ENCODE measurements at regions not wholly inside any gene's neighbourhood (a gene's known extent, or its start where the extent isn't known, plus 50 kb on each side); places are given as distances from the start of the nearest gene placed in this dataset.

DNA sequence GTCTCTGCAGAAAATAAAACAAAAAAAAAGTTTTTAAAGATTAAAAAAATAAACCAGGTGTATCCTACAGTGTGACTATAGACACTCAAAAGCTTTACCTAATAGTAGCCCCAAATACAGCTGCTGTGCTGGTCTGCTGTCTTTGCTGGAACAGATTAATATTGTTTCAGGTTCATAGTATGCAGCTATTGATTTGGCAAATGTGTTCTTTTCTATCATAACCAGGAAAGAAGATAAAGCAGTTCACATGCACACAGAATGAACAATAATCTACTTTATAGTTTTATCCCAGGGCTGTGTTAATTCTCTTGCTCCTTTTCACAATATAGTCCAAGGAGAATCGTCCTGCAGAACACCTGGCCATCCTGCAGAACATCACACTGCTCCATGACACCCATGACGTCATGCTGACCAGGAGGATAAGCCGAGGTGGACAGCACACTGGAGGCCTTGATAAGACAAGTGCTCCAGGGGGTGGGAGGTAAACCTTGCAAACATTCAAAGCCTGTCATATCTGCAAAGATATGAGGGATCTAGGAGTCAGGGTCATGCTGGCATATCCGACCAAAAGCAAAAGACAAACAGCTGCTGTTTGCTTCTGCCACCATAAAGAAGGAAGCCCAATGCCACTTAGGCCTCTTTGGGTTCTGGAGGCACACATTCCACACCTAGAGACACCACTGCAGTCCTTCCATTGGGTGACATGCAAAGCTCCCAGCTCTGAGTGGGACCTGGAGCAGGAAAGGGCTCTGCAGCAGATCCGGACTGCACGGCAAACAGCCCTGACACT is 86.1 kb upstream of the SLC2A1 start:
- in situ Hi-C loops (cut with HindIII; ENCODE audit: low sequenced_read_pairs) = no loop called here

DNA sequence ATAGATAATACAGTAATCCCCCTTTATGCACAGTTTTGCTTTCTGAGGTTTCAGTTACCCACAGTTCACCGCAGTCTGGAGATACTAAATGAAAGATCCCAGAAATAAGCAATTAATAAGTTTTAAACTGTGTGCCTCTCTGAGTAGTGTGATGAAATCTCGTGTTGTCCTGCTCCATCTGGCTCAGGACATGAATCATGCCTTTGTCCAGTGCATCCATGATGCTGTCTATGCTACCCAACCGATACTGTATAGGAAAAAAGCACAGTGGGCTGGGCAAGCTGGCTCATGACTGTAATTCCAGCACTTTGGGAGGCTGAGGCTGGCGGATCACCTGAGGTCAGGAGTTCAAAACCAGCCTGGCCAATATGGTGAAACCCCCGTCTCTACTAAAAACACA is 85.0 kb upstream of the SLC2A1 start:
- in situ Hi-C loops (cut with HindIII; ENCODE audit: low sequenced_read_pairs) = no loop called here

DNA sequence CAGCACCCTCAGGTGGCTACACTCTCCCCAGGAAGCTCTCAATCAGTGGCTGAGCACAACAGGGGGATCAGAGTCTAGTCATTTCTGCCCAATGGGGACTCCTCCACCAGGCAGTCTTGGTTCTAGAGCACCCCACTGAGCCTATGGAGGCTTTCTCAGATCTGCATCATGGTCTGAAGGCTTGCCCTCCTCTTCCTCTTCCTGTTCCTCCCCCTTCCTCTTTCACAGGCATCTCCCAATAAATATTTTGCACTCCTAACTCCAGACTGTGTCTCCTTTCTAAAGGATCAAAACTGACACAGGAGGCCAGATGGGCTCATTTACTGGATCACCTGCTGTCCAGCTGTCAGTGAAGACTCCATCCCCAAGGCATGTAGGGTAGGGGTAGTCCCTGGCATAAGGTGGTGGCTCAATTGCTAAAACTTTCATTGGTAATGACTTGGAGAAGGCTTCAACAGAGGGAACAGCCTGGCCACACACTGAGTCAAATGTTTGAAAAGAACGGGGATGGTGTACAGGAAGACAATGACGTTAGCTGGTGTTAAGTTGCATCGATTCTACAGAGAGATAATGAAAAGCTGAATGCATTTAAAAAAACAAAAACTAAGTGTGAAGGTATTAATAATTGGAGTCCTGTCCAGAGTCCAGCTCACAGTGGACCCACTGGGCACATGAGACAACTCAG is 84.2 kb upstream of the SLC2A1 start:
- in situ Hi-C loops (cut with HindIII; ENCODE audit: low sequenced_read_pairs) = no loop called here

DNA sequence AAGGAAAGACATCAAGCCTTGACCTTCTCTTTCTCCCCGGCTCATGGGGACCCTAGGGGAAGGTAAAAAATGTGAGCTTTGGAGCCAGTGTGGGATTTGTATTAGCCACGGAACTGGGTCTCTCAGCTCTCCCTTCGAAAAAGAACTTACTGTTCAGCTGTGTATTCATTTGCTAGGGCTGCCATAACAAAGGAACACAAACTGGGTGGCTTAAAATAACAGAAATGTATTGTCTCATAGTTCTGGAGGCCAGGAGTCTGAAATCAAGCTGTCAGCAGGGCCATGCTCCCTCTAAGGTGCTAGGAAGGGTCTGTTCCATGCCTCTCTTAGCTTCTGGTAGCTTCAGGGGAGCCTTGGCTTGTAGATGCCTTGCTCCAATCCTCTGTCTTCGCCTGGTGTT is 83.5 kb upstream of the SLC2A1 start:
- in situ Hi-C loops (cut with HindIII; ENCODE audit: low sequenced_read_pairs) = no loop called here

DNA sequence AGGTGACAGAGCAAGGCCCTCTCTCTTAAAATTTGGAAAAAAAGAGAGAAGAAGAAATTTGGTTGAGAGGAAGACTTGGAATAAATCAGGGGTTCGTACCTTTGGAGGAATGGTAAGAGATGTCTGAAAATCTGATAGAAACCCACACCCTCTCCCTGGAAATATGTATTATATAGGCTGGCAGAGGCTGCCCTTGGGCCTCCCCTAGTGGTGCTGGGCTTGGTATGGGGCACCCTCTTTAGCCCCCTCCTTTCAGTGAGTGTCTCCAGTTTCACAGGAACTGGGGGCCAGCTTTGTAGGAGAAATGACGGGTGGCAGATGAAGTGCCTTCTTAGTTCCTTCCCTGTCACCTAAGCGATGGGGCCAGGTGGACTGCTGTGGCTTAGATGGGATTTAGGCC is 82.9 kb upstream of the SLC2A1 start:
- in situ Hi-C loops (cut with HindIII; ENCODE audit: low sequenced_read_pairs) = no loop called here

DNA sequence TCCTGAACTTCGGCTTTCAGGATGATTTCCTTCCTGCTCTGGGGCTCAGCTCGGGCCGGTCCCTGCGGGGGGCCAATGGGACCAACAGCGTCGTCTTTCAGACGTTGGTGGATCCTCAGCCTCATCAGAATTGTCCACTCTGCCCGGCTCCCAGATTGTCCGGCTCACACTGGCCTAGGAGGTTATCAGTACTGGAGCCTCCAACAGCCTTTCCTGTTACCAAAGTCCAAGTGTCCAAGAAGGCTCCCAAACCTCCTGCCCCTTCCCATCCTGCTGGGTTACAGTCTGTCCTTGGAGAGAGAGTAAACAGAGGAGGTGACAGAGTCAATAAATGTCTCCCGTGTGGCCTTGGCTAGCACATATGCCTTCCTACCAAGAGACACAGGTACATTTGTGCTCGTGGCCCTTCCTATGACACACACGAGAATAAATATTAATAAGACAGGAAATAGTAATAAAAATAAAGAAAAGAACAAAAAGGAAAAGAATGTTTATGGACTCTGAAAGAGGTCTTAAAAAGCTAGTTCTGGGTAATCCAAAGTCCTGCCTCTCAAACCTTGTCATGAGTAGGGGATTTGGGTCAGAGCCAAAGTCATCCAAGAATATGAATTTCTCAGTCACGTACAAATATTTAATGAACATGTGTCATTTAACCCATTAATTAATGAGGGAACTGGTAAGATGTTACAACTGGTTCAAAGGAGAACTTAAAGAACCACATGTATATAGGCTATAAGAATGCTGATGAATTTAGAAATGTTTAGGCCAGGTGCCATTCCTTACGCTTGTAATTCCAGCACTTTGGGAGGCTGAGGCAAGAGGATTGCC is 80.8 kb upstream of the SLC2A1 start:
- in situ Hi-C loops (cut with HindIII; ENCODE audit: low sequenced_read_pairs) = no loop called here

GRCh38 chr1:43038232-43038935 is 79.7 kb upstream of the SLC2A1 start:
- in situ Hi-C loops (cut with HindIII; ENCODE audit: low sequenced_read_pairs) = no loop called here

- in situ Hi-C loops (cut with HindIII; ENCODE audit: low sequenced_read_pairs) = no loop called here
These were observed 78.8 kb upstream of the SLC2A1 start for GRCh38 chr1:43037466-43037865.

DNA sequence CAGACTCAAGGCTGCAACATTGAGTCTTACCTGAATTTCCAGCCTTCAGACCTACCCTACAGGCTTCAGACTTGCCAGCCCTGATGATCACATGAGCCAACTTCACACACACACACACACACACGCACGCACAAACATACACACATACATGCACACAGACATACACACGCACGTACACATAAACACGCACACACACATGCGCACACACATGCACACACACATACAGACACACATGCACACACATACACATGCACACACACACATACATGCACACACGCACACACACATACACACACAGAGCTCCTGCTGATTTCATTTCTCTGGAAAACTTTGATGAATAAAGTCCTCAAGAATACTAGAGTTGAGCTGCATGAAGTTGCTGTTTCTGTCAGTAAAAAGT is 78.3 kb upstream of the SLC2A1 start:
- in situ Hi-C loops (cut with HindIII; ENCODE audit: low sequenced_read_pairs) = no loop called here

- in situ Hi-C loops (cut with HindIII; ENCODE audit: low sequenced_read_pairs) = no loop called here
These were observed 77.4 kb upstream of the SLC2A1 start for GRCh38 chr1:43035821-43036741.

DNA sequence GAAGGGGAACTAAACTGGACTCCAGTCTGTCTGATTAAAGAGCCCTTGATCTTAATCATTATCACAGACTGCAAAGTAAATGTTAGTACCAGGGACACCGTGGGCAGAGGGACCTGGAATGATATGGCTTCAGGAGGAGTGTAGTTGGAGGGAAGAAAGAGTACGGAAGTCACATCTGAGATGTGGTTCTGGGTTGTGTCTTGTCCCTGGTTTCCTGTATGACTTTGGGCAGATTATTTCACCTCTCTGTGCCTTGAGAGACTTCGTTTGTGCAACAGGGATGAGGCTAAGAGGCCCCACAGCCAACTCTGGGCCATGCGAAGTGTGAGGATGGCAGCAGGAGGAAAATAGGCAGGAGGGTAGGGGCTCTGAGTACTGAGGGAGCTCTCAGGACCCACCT is 76.1 kb upstream of the SLC2A1 start:
- in situ Hi-C loops (cut with HindIII; ENCODE audit: low sequenced_read_pairs) = no loop called here

DNA sequence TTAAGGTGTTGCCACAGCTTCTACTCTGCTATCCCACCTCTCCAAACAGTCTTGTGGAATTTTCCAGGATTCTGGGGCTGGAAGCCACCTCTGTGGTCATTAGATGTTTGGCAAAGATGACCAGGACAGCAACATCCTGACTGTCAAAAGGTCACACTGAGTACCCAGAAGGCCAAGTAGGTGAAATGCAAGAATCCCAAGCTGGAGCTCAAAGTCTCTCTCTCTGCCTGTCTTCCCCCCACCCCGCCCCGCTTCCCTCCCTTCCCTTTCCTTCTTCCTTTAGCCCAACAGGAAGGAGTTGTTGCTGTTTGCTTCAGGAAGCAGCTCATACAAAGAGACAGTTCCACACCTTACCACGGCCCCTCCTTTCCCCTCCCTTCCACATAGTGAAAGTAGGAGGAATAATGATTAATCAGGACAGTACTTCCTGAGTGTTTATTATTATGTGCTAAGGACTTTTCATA is 75.6 kb upstream of the SLC2A1 start:
- in situ Hi-C loops (cut with HindIII; ENCODE audit: low sequenced_read_pairs) = no loop called here

GRCh38 chr1:43031316-43032203 is 72.9 kb upstream of the SLC2A1 start:
- in situ Hi-C loops (cut with HindIII; ENCODE audit: low sequenced_read_pairs) = no loop called here

- in situ Hi-C loops (cut with HindIII; ENCODE audit: low sequenced_read_pairs) = no loop called here
These were observed 66.2 kb upstream of the SLC2A1 start for GRCh38 chr1:43024905-43025304.

DNA sequence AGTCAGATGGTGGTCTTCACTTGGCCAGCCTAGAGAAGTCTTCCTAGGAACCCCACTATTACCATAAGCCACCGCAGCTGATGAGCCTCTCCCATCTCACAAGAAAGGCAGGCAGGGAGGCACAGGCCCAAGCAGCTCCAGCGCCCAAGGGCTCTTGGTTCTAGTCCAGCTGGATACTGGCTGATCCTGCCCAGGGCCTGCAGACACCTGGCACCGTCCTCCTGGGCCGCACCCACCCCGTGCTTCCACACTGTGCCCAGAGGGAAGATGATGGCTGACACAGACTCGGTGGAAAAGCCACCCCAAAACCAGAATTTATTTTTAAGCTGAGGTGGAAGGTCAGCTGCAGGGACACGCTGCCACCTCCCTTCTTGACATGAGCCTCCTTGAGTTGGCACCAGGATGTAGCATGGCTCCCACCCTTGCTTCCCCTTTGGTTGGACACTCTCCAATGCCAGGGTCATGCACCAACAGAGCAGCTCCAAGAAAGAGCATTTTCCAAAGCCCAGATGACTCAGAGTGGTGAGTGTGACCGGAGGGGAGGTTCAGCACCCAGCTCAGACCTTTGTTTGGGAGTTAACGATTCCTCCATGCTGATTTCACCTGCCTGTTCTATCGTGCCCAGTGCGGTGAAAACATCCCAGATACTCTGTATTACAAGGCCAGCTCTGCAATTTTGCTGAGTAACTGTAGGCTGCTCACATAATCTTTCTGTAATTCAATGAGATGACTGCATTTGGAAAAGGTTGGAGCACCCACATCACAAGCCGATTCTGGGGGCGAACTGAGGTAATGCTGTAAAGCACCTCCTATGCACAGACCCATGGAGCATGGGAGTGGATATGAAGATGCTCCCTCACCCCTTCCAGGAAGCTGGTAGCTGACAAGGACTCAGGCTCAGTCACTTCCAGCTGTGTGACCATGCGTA is 63.1 kb upstream of the SLC2A1 start:
- in situ Hi-C loops (cut with HindIII; ENCODE audit: low sequenced_read_pairs) = no loop called here

- in situ Hi-C loops (cut with HindIII; ENCODE audit: low sequenced_read_pairs) = no loop called here
These were observed 60.6 kb upstream of the SLC2A1 start for GRCh38 chr1:43019226-43019625.

GRCh38 chr1:43018121-43018520 is 59.5 kb upstream of the SLC2A1 start:
- in situ Hi-C loops (cut with HindIII; ENCODE audit: low sequenced_read_pairs) = no loop called here

GRCh38 chr1:43015269-43015668 is 56.6 kb upstream of the SLC2A1 start:
- in situ Hi-C loops (cut with HindIII; ENCODE audit: low sequenced_read_pairs) = no loop called here
